Right lobe of liver (tissue), 4 donors: ENCODE measurements at regions not wholly inside any gene's neighbourhood (a gene's known extent, or its start where the extent isn't known, plus 50 kb on each side); places are given as distances from the start of the nearest gene placed in this dataset.

Source experiments
- CTCF ChIP-seq, 4 donors: fragments of 200-600 bp in 3 of 4; fragments of 450-650 bp in 1 of 4; IDR thresholded peaks; one replicate each; pipeline versions ENCODE4 v1.5.1 to v1.8.0; 2016 to 2022; ENCODE audit warnings: antibody characterized with exemption in 4 of 4, mild to moderate bottlenecking in 2 of 4
- POLR2A ChIP-seq: fragments of 450-650 bp; IDR thresholded peaks from one replicate; pipeline ENCODE4 v1.6.1; 2017; ENCODE audit warnings: antibody characterized with exemption, mild to moderate bottlenecking
- donor health status: DM: no; HTN: no; CAD: no.
- donor health status: DM: no; HTN: no; CAD: no.
- donor health status: DM: no; HTN: yes; CAD: no.

GRCh38 chr5:17398866-17399835 is 98.9 kb upstream of the TAF11L2 start:
- TF ChIP-seq CTCF (IDR thresholded peaks at IDR 0.05) = no peak
- TF ChIP-seq POLR2A = no peak
